Renal cortical epithelial cell (primary cell): ENCODE measurements at regions not wholly inside any gene's neighbourhood (a gene's known extent, or its start where the extent isn't known, plus 50 kb on each side); places are given as distances from the start of the nearest gene placed in this dataset.
"Not testable (repeated sequence)": the region's sequence is repeated elsewhere in the genome, so short reads cannot be mapped to it uniquely, and the experiment has no call there.

Experiments
- DNase-seq: peaks from one replicate; pipeline ENCODE4 v3.0.0-alpha.2; 2011; ENCODE audit warnings: low read depth

GRCh38 chr2:111365986-111366640 is 245.4 kb downstream of the BCL2L11 start:
- DNase-seq = not testable (repeated sequence)

- not testable (repeated sequence) for DNase-seq
These were observed 245.9 kb downstream of the BCL2L11 start for GRCh38 chr2:111366641-111367029.

GRCh38 chr2:111367080-111367479 is 246.4 kb downstream of the BCL2L11 start:
- DNase-seq = not testable (repeated sequence)

GRCh38 chr2:111367871-111368270 is 247.2 kb downstream of the BCL2L11 start:
- peak; percentile 68 for DNase-seq

GRCh38 chr2:111368288-111368687 is 247.6 kb downstream of the BCL2L11 start:
- DNase-seq = not testable (repeated sequence)

GRCh38 chr2:111373060-111373459 is 252.3 kb downstream of the BCL2L11 start:
- DNase-seq = not testable (repeated sequence)

- DNase-seq = not testable (repeated sequence)
These were observed 253.3 kb downstream of the BCL2L11 start for GRCh38 chr2:111373989-111374388.

- not testable (repeated sequence) for DNase-seq
These were observed 254.0 kb downstream of the BCL2L11 start for GRCh38 chr2:111374734-111375133.

GRCh38 chr2:111375320-111375883 is 254.7 kb downstream of the BCL2L11 start:
- DNase-seq = not testable (repeated sequence)

- not testable (repeated sequence) for DNase-seq
These were observed 255.7 kb downstream of the BCL2L11 start for GRCh38 chr2:111376272-111376970.

- not testable (repeated sequence) for DNase-seq
These were observed 256.2 kb downstream of the BCL2L11 start for GRCh38 chr2:111376971-111377352.

- DNase-seq = not testable (repeated sequence)
These were observed 256.8 kb downstream of the BCL2L11 start for GRCh38 chr2:111377386-111377959.

- DNase-seq = not testable (repeated sequence)
These were observed 257.6 kb downstream of the BCL2L11 start for GRCh38 chr2:111378348-111378747.

- not testable (repeated sequence) for DNase-seq
These were observed 260.2 kb downstream of the BCL2L11 start for GRCh38 chr2:111380733-111381439.

- not testable (repeated sequence) for DNase-seq
These were observed 261.0 kb downstream of the BCL2L11 start for GRCh38 chr2:111381530-111382306.

- DNase-seq = not testable (repeated sequence)
These were observed 261.8 kb downstream of the BCL2L11 start for GRCh38 chr2:111382507-111382906.

GRCh38 chr2:111383311-111383710 is 262.6 kb downstream of the BCL2L11 start:
- not testable (repeated sequence) for DNase-seq

GRCh38 chr2:111385226-111385957 is 264.7 kb downstream of the BCL2L11 start:
- DNase-seq = not testable (repeated sequence)

- DNase-seq = not testable (repeated sequence)
These were observed 269.9 kb downstream of the BCL2L11 start for GRCh38 chr2:111390605-111391004.
